Effector memory CD8-positive, alpha-beta T cell (primary cell): ENCODE measurements at regions not wholly inside any gene's neighbourhood (a gene's known extent, or its start where the extent isn't known, plus 50 kb on each side); places are given as distances from the start of the nearest gene placed in this dataset.

ENCODE experiments used
- ATAC-seq: fragments of 150-1000 bp; cut with Tn5 transposase; replicated peaks from 2 replicates; pipeline ENCODE4 v1.10.0; 2021; ENCODE audit warnings: mild to moderate bottlenecking, moderate library complexity
- DNase-seq, 3 experiments: peaks; one replicate each; pipeline ENCODE4 v3.0.0; 2021
- H3K27ac Mint-ChIP-seq, 2 donors: one replicate each; pipeline ENCODE4 v1.8.0; 2022; ENCODE audit warnings: mild to moderate bottlenecking in 2 of 2, mixed read lengths in 2 of 2, moderate library complexity in 2 of 2
- H3K27me3 Mint-ChIP-seq, 2 donors: one replicate each; pipeline ENCODE4 v1.8.0; 2022; ENCODE audit warnings: mixed read lengths in 2 of 2
- H3K36me3 Mint-ChIP-seq: one replicate; pipeline ENCODE4 v1.8.0; 2022; ENCODE audit warnings: mild to moderate bottlenecking, moderate library complexity, mixed read lengths; ENCODE audit not compliant: insufficient read depth
- H3K4me1 Mint-ChIP-seq, 2 donors: one replicate each; pipeline ENCODE4 v1.8.0; 2022; ENCODE audit warnings: low read depth in 2 of 2, mixed read lengths in 2 of 2
- H3K4me3 Mint-ChIP-seq, 2 donors: one replicate each; pipeline ENCODE4 v1.8.0; 2022; ENCODE audit warnings: mild to moderate bottlenecking in 2 of 2, mixed read lengths in 2 of 2, moderate library complexity in 2 of 2
- H3K9me3 Mint-ChIP-seq, 2 donors: one replicate each; pipeline ENCODE4 v1.8.0; 2022; ENCODE audit warnings: mixed read lengths in 2 of 2

DNA sequence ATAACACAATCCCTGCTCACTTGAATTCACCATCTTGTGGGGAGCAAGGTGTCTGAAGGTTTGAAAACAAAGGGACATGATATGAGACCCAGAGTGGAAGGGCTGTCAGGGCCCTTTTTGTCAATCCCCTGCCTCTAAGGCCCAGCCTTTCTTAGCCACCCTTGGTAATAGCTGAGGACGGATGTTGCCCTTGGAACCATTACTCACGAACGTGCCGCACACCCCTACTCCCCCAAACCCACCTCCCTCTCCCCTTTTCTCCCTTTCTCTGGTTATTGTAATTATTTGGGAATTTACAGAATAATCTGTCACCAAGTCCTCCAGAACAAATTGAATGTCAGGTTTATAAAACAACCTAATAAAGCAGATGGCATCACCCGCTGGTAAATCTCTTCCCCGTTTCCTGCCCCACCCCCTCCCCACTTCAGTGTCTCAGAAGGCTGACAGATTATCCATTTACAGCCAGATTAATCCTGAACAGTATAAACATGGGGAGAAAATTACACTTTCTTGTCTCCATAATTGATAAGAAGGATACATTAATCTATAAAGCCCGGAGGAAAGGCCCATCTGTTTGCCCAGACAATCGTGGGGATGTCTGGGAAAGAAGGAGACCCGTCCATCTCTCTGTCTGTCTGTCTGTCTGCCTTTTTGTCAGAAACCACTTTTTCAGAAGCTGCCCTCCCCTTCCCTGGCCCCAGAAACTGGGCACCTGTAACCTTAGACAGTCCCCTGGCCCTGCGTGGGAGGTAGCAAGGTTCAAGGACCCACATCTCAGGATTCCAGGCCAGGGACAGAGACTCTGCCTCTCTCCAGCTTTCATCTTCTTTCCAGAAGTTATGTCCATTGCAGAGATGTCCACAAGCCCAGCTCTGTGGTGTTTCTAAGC lies 60.6 kb upstream of the CD34 start:
- no peak for ATAC-seq
- H3K27ac Mint-ChIP-seq: no peak overlapping the region
- DNase-seq: no peak
- no peaks in the 10 kb centered on the region for H3K9me3 Mint-ChIP-seq
- no peak overlapping the region for H3K4me3 Mint-ChIP-seq
- no peaks in the 10 kb centered on the region for H3K36me3 Mint-ChIP-seq
- H3K27me3 Mint-ChIP-seq: peaks cover 44 to 46% of the 10 kb centered on the region in 2 donors
- no peaks in the 10 kb centered on the region for H3K4me1 Mint-ChIP-seq

DNA sequence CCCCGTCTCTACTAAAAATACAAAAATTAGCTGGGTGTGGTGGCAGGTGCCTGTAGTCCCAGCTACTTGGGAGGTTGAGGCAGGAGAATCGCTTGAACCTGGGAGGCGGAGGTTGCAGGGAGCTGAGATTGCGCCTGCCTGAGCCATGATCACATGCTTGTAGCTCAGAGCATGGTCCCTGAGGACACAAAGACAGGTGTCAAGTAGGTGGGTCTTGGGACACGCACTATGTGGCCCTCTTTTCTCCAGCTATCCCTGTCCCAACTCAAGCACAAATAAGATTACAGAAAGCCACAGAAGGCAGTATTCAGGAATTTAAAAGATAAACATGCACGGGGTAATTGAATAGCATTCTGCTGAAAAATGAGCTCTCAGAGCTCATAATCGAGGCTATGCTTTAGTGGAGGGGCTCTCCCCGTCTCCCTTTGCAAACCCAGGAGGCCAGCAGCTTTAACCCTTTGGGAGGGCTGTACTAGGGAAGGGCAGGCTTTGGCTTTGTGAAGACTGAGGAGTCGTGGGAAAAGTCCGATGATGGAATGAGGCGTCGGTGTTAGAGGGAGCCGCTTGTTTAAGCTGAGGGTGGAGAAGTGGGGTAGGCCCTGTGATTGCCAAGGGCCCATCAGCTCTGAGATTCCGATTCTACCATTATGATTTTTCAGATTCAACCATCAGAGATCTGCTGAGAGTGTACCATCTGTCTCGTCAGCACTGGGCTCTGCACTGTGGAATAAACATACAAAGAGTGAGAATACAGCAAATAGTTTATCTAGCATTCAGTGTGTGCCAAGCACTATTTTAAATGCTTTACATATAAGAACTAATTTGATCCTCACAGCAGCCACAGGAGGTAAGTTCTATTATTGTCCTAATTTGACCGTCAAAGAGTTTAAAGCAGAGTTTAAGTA lies 59.7 kb upstream of the CD34 start:
- Mint-ChIP-seq H3K27ac (no peak overlapping the region), H3K36me3 (no peaks in the 10 kb centered on the region)
- no peak for DNase-seq

DNA sequence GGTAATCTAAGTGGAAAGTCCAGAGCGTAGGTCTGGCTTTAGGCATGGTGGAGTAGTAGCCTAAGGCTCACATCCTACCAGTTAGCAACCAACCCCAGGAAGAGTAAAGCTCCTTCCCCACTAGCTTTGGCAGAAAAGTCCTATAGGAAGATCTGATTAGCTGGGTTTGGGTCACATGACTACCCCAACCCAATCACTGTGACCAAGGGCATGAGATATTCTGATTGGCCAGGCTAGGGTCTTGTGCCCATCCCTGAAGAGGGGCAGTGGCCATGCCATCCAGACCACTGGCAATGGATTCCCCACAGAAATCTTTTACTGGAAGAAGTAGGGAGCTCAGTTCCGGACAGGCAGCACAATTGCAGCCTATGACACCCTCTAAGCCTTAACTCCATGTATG lies 58.6 kb upstream of the CD34 start:
- DNase-seq: no peak
- no peaks in the 10 kb centered on the region for H3K36me3 Mint-ChIP-seq
- ATAC-seq: no peak
- peaks cover 47 to 49% of the 10 kb centered on the region in 2 donors for H3K27me3 Mint-ChIP-seq
- H3K4me1 Mint-ChIP-seq: no peaks in the 10 kb centered on the region
- H3K27ac Mint-ChIP-seq: no peak overlapping the region
- no peak overlapping the region for H3K4me3 Mint-ChIP-seq
- no peaks in the 10 kb centered on the region for H3K9me3 Mint-ChIP-seq

More for the DNA sequence above, 59.7 kb upstream of the CD34 start:
- no peak for ATAC-seq
- H3K4me3 Mint-ChIP-seq: no peak overlapping the region
- H3K9me3 Mint-ChIP-seq: no peaks in the 10 kb centered on the region
- H3K27me3 Mint-ChIP-seq: peaks cover 46 to 49% of the 10 kb centered on the region in 2 donors
- no peaks in the 10 kb centered on the region for H3K4me1 Mint-ChIP-seq

DNA sequence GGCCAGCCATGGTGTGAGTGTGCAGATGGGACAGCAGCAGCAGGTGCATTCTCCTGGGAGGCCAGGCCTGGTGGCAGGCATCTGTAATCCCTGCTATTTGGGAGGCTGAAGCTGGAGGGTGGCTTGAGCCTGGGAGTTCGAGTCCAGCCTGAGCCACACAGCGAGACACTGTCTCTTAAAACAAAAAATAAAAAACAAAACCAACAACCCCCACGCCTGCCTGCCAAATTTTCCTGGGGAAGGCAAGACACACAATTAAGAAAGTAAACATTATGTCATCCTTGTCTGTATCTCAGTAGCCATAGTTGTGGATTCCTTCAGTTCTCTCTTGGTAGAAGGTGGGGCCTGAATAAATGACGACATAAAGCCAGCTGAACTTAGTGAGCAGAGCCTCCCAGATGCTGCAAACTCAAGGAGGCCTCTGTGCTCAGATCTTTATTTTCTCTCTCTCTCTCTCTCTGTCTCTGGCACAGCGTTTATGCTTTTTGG lies 57.6 kb upstream of the CD34 start:
- Mint-ChIP-seq H3K27me3 (peaks cover 42 to 45% of the 10 kb centered on the region in 2 donors), H3K4me3 (no peak overlapping the region), H3K9me3 (no peaks in the 10 kb centered on the region), H3K36me3 (no peaks in the 10 kb centered on the region), H3K27ac (no peak overlapping the region), H3K4me1 (peaks cover 0 to 3% of the 10 kb centered on the region in 2 donors)
- ATAC-seq: no peak
- no peak for DNase-seq

DNA sequence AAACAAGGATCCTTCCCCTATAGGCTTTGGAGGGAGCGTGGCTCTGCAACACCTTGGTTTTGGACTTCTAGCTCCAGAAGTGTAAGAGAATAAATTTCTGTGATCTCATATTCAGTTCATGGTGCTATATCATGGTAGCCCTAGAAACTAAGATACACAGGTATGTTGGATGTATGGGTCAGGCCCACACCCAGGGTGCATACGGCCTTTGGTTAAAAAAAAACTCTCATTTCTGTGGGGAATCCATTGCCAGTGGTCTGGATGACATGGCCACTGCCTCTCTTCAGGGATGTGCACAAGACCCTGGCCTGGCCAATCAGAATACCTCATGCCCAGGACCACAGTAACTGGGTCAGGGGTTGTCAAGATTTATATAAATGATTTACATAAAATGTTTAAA lies 56.8 kb upstream of the CD34 start:
- no peak overlapping the region for H3K4me3 Mint-ChIP-seq
- H3K27ac Mint-ChIP-seq: no peak overlapping the region
- H3K9me3 Mint-ChIP-seq: no peaks in the 10 kb centered on the region
- peaks cover 5 to 9% of the 10 kb centered on the region in 2 donors for H3K4me1 Mint-ChIP-seq
- peaks cover 33 to 37% of the 10 kb centered on the region in 2 donors for H3K27me3 Mint-ChIP-seq
- no peaks in the 10 kb centered on the region for H3K36me3 Mint-ChIP-seq
- no peak for DNase-seq
- ATAC-seq: no peak

DNA sequence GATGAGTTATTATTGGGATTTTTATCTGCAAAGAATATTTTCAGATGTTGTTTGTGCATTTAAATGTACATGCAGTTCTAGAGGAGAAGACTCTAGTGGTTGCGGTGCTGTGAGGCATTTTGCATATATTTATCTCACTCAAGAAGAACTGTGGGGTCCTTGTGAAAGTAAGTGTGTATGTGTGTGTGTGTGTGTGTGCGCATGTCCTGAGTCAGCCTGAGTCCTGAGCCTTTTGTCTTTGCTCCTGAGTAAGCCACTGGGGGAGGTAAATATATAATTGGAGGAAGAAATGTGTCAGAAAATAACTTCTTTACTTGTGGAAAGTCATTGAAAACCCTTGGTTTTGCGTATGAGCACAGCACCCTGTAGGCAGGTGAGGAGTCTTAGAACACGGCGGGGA lies 55.6 kb upstream of the CD34 start:
- ATAC-seq: no peak

DNA sequence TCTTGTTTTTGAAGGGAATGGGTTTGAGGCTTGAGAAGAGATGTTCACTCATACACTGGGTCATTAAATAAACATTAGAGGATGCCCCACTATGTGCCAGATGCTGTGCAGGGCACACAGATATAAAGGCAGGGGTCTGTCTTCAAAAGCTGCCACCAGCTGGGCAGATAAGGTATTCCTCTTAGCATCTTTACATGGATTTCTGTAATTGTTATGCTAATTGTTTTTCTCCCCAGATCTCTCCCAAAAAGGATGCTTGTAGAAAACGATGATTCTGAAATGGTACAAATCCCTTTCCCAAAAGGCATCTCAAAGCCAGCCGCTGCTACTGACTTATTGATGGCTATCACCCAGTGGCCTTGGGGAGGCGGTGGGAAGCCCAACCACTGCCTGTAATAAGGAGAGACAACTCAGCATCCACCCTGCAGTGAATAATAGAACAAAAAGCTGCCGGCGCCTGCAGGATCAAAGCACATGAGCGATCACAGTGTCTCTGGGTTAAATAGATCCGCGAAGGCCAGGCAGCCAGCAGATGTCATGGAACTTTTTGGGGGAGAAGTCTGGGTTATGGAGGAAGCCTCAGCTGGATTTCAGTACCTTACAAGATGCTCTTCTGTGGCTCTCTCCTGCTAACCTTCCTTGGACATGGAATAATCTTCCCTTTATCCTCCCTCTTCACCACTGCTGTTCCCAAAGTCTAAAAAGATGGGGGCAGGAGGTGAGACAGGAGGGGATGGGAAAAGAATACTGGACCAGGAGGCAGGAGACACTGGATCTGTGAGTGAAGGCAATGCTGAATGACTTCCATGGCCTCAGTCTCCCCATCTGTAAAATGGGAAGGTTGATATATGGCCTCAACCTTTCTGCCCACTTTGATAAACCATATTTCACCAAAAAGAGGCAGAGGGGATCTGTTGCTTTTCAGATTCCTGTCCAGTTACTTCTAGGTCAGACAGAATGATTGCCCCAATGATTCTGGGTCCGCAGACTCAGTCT lies 54.8 kb upstream of the CD34 start:
- ATAC-seq (no peak), DNase-seq (no peak)
- H3K9me3 Mint-ChIP-seq: no peaks in the 10 kb centered on the region
- H3K27ac Mint-ChIP-seq: no peak overlapping the region
- H3K4me3 Mint-ChIP-seq: no peak overlapping the region
- peaks cover 26 to 27% of the 10 kb centered on the region in 2 donors for H3K27me3 Mint-ChIP-seq
- peaks cover 7 to 13% of the 10 kb centered on the region in 2 donors for H3K4me1 Mint-ChIP-seq
- no peaks in the 10 kb centered on the region for H3K36me3 Mint-ChIP-seq

More for the DNA sequence above, 55.6 kb upstream of the CD34 start:
- DNase-seq: no peak
- H3K9me3 Mint-ChIP-seq: no peaks in the 10 kb centered on the region
- H3K4me1 Mint-ChIP-seq: peaks cover 7 to 13% of the 10 kb centered on the region in 2 donors
- H3K27ac Mint-ChIP-seq: no peak overlapping the region
- H3K27me3 Mint-ChIP-seq: peaks cover 22 to 25% of the 10 kb centered on the region in 2 donors
- H3K36me3 Mint-ChIP-seq: no peaks in the 10 kb centered on the region
- no peak overlapping the region for H3K4me3 Mint-ChIP-seq

DNA sequence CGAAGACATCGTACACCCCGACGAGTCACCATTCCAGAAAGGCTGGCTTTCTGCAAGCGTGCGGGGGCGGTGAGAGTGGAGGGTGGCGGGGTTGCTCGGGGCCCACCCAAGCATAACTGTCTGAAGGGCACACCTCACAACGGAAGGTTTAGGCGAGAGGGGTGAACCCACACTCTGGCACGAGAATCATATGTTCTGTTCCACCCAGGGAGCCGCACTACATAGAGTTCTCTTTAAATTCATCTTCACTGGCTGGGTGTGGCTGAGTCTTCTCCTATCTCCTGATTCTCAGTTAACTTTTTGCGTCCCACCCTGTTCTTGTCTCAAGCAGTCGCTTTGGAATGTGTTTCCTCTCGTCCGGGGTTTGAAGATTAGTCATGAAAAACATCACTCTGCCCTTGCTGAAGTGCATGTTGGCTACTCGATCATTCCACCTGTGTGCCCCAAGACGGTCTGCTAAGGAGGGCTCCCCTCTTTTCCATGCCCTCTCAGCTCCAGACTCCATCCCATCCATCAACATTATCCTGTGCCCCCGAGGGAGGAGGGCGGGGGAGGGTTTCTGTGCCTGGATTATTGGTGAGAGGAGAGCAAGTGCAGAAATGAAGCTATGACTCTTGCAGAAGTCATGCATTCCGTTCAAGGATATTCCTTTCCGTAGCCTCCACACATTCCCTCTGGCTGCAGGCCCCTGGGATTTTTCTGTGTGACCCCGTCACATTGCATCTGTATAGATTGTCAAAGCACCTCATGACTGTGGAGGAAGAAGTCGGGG lies 53.5 kb upstream of the CD34 start:
- peaks cover 22 to 32% of the 10 kb centered on the region in 2 donors for H3K27me3 Mint-ChIP-seq
- H3K36me3 Mint-ChIP-seq: no peaks in the 10 kb centered on the region
- no peak for ATAC-seq
- no peak for DNase-seq
- peaks cover 7 to 15% of the 10 kb centered on the region in 2 donors for H3K4me1 Mint-ChIP-seq
- H3K27ac Mint-ChIP-seq: no peak overlapping the region
- H3K9me3 Mint-ChIP-seq: no peaks in the 10 kb centered on the region
- H3K4me3 Mint-ChIP-seq: peak overlapping the region; percentile 58 to 60

DNA sequence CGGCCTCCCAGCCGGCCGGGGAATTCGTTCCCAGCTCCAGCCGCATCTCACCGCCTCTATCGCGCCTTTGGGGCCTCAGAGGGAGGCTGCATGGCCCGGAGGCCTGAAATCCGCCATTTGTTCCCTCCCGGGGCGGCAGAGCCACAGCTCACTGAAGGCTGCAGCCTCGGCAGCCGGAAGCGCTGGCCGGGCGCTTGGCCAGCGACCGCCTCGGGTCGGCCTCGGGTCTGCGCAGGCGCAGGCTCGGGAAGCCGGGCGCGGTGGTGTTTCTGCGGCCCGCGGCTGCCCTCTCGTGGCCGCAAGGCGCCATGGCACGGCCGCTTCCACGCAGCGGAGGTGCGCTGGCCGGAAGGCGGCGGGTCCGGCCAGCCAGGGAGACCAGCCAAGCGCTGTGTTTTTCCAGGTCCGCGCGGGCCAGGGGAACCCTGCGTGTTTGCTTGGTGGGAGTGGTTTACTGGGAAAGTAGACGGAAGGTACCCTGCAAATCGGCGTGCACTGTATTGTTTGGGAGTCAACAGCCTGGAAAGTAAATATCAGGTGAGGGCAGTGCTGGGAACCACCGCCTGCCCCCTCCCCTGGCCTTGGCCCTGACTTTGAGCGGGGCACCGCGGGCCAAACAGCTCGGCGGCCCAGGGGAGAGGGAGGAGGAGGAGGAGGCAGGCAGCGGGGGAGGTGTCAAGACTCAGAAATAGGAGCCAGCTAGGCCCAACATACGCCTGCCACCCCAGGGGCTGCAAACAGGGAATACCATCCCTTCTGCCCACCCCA lies 52.7 kb upstream of the CD34 start:
- peak; percentile 76 to 84 (median 79) for DNase-seq
- peak overlapping the region; percentile 79 to 81 for H3K4me3 Mint-ChIP-seq
- H3K27ac Mint-ChIP-seq: peak overlapping the region; percentile 55 to 67
- peaks cover 27 to 39% of the 10 kb centered on the region in 2 donors for H3K27me3 Mint-ChIP-seq
- H3K9me3 Mint-ChIP-seq: no peaks in the 10 kb centered on the region
- H3K36me3 Mint-ChIP-seq: no peaks in the 10 kb centered on the region
- peak; percentile 89 for ATAC-seq
- H3K4me1 Mint-ChIP-seq: peaks cover 7 to 19% of the 10 kb centered on the region in 2 donors

DNA sequence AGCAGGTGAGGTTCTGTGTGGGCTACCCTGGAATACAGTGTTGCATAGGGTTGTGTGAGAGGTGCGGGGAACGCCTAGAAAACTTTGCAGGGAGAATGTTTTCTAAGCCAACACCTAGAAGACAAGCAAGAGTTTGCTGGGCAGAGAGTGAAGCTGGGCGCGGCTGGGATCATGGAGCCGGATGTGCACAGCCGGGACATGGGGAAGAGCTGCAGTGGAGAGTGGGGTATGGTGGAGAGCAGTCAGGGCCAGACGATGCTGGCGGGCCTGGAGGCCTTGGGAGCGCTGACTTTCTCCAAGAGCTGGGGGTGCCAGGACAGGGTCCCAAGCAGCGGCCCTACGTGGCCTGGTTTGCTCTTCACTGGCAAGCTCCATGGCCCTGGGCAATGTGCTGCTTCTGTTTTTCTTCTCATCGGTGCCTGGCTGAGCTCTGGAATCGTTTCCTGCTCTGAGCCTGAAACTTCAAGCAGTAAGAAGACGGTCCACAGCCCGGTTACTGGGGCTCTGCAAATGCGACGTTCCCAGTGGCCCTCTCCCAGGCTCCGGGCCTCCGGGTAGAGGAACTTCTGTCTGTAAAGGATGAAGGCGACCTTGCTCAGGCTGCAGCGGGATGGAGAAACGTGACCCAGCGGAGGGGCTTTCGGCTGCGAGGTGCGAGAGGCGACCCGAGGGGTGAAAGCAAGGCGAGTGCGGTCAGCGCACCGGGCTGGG lies 51.9 kb upstream of the CD34 start:
- no peak for DNase-seq
- Mint-ChIP-seq H3K9me3 (no peaks in the 10 kb centered on the region), H3K4me3 (peak overlapping the region; percentile 79 to 81), H3K27me3 (peaks cover 34 to 47% of the 10 kb centered on the region in 2 donors), H3K36me3 (no peaks in the 10 kb centered on the region), H3K27ac (peak overlapping the region; percentile 55 to 67), H3K4me1 (peaks cover 7 to 20% of the 10 kb centered on the region in 2 donors)
- peak; percentile 14 for ATAC-seq
